ENCODE measurements at regions not wholly inside any gene's neighbourhood (a gene's known extent, or its start where the extent isn't known, plus 50 kb on each side); places are given as distances from the start of the nearest gene placed in this dataset.

- TF ChIP-seq MAX (IDR thresholded peaks at IDR 0.05; ENCODE audit: low read depth, low read length) (0 out of 2 replicates have a peak, but pooled peaks have one; percentile 24), POLR2A (IDR thresholded peaks at IDR 0.05; ENCODE audit: extremely low read depth, insufficient read length) (no peak)
- TF ChIP-seq, protein P1, sequence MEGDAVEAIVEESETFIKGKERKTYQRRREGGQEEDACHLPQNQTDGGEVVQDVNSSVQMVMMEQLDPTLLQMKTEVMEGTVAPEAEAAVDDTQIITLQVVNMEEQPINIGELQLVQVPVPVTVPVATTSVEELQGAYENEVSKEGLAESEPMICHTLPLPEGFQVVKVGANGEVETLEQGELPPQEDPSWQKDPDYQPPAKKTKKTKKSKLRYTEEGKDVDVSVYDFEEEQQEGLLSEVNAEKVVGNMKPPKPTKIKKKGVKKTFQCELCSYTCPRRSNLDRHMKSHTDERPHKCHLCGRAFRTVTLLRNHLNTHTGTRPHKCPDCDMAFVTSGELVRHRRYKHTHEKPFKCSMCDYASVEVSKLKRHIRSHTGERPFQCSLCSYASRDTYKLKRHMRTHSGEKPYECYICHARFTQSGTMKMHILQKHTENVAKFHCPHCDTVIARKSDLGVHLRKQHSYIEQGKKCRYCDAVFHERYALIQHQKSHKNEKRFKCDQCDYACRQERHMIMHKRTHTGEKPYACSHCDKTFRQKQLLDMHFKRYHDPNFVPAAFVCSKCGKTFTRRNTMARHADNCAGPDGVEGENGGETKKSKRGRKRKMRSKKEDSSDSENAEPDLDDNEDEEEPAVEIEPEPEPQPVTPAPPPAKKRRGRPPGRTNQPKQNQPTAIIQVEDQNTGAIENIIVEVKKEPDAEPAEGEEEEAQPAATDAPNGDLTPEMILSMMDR (IDR thresholded peaks at IDR 0.05; ENCODE audit: low read depth, low read length): no peak
These were observed 489.8 kb upstream of the PROK2 start for GRCh38 chr3:72274493-72275330.
